Osteocyte (in vitro differentiated cells): ENCODE measurements at regions not wholly inside any gene's neighbourhood (a gene's known extent, or its start where the extent isn't known, plus 50 kb on each side); places are given as distances from the start of the nearest gene placed in this dataset.

Experiments used
- DNase-seq: peaks from one replicate; pipeline ENCODE4 v3.0.0; 2021; ENCODE audit warnings: mixed read lengths; ENCODE audit not compliant: unreplicated experiment; ENCODE audit errors: extremely low spot score
- H3K27ac Mint-ChIP-seq: one replicate; pipeline ENCODE4 v1.8.0; 2021; ENCODE audit warnings: mild to moderate bottlenecking, mixed read lengths; ENCODE audit not compliant: unreplicated experiment
- H3K27me3 Mint-ChIP-seq: one replicate; pipeline ENCODE4 v1.8.0; 2021; ENCODE audit warnings: mixed read lengths; ENCODE audit not compliant: unreplicated experiment
- H3K36me3 Mint-ChIP-seq: one replicate; pipeline ENCODE4 v1.8.0; 2021; ENCODE audit warnings: mixed read lengths; ENCODE audit not compliant: unreplicated experiment
- H3K4me1 Mint-ChIP-seq: one replicate; pipeline ENCODE4 v1.8.0; 2021; ENCODE audit warnings: mixed read lengths; ENCODE audit not compliant: unreplicated experiment
- H3K4me3 Mint-ChIP-seq: one replicate; pipeline ENCODE4 v1.8.0; 2021; ENCODE audit warnings: mild to moderate bottlenecking, moderate library complexity, mixed read lengths; ENCODE audit not compliant: unreplicated experiment
- H3K9me3 Mint-ChIP-seq: one replicate; pipeline ENCODE4 v1.8.0; 2021; ENCODE audit warnings: mixed read lengths; ENCODE audit not compliant: unreplicated experiment
- CTCF ChIP-seq: fragments of 200-600 bp; sonication (generic); IDR thresholded peaks from 2 replicates; pipeline ENCODE4 v1.5.0; 2021; ENCODE audit warnings: antibody characterized with exemption, mild to moderate bottlenecking, moderate library complexity

- Mint-ChIP-seq H3K36me3 (no peaks in the 10 kb centered on the region), H3K27me3 (peaks cover 2% of the 10 kb centered on the region), H3K9me3 (no peaks in the 10 kb centered on the region), H3K27ac (no peak overlapping the region), H3K4me3 (no peak overlapping the region), H3K4me1 (peaks cover under 1% of the 10 kb centered on the region)
- no peak for DNase-seq
- TF ChIP-seq CTCF: no peak
Observed at GRCh38 chr13:107912745-107913144, 302.6 kb downstream of the LIG4 start.

- no peaks in the 10 kb centered on the region for H3K9me3 Mint-ChIP-seq
- peak overlapping the region; percentile 27 for H3K27ac Mint-ChIP-seq
Observed at GRCh38 chr13:107907065-107907805, 308.1 kb downstream of the LIG4 start.

GRCh38 chr13:107906131-107906530 lies 309.2 kb downstream of the LIG4 start:
- H3K27ac Mint-ChIP-seq: no peak overlapping the region
- H3K36me3 Mint-ChIP-seq: no peaks in the 10 kb centered on the region
- no peak for DNase-seq
- no peaks in the 10 kb centered on the region for H3K27me3 Mint-ChIP-seq
- no peak overlapping the region for H3K4me3 Mint-ChIP-seq
- no peaks in the 10 kb centered on the region for H3K9me3 Mint-ChIP-seq
- TF ChIP-seq CTCF: no peak
- peaks cover 14% of the 10 kb centered on the region for H3K4me1 Mint-ChIP-seq

More at GRCh38 chr13:107907065-107907805, 308.1 kb downstream of the LIG4 start:
- Mint-ChIP-seq H3K4me3 (no peak overlapping the region), H3K4me1 (peaks cover 14% of the 10 kb centered on the region), H3K36me3 (no peaks in the 10 kb centered on the region), H3K27me3 (no peaks in the 10 kb centered on the region)
- no peak for TF ChIP-seq CTCF
- no peak for DNase-seq

- H3K4me3 Mint-ChIP-seq: no peak overlapping the region
- H3K27me3 Mint-ChIP-seq: no peaks in the 10 kb centered on the region
- H3K36me3 Mint-ChIP-seq: no peaks in the 10 kb centered on the region
- TF ChIP-seq CTCF: no peak
- peaks cover 17% of the 10 kb centered on the region for H3K4me1 Mint-ChIP-seq
- H3K9me3 Mint-ChIP-seq: no peaks in the 10 kb centered on the region
- H3K27ac Mint-ChIP-seq: no peak overlapping the region
- DNase-seq: no peak
Observed at GRCh38 chr13:107901996-107902562, 313.3 kb downstream of the LIG4 start.

- TF ChIP-seq CTCF: no peak
- peaks cover 12% of the 10 kb centered on the region for H3K4me1 Mint-ChIP-seq
Observed at GRCh38 chr13:107901230-107901629, 314.1 kb downstream of the LIG4 start.

More at GRCh38 chr13:107901230-107901629, 314.1 kb downstream of the LIG4 start:
- Mint-ChIP-seq H3K4me3 (no peak overlapping the region), H3K36me3 (no peaks in the 10 kb centered on the region), H3K27ac (peak overlapping the region; percentile 23), H3K27me3 (no peaks in the 10 kb centered on the region), H3K9me3 (no peaks in the 10 kb centered on the region)
- DNase-seq: no peak
